ENCODE measurements at regions not wholly inside any gene's neighbourhood (a gene's known extent, or its start where the extent isn't known, plus 50 kb on each side); places are given as distances from the start of the nearest gene placed in this dataset.

- H3F3A ChIP-seq (ENCODE audit: low read length, unreplicated experiment) = peaks cover 25% of the 10 kb centered on the region
- POLR2A ChIA-PET (ENCODE audit: unreplicated experiment) = interaction anchor here (0.5 kb wide), 1 partner anchor 145 kb away, joined by 3 read pairs; no protein-coding TSS in a partner anchor
- no peaks in the 10 kb centered on the region for H3K9me2 ChIP-seq (replicated peaks; ENCODE audit: low read length)
- intact Hi-C loops (cut with micrococcal nuclease) = no loop called here
- no peak overlapping the region for H3K4me3 ChIP-seq (ENCODE audit: low read length)
- H3K27me3 ChIP-seq (ENCODE audit: low read length) = no peaks in the 10 kb centered on the region
- DNase-seq (no peak), ATAC-seq (no peak)
- H3K9ac ChIP-seq (ENCODE audit: low read length) = peak overlapping the region; percentile 92; the same call in 1 of the 2 replicates
- peak overlapping the region; percentile 77; the same call in 1 of the 2 replicates for H3K4me2 ChIP-seq (ENCODE audit: low read length)
- H3K36me3 ChIP-seq (ENCODE audit: low read depth, low read length) = no peaks in the 10 kb centered on the region
- H3K9me3 ChIP-seq (ENCODE audit: low read length) = no peaks in the 10 kb centered on the region
- peaks cover 47% of the 10 kb centered on the region for H3K4me1 ChIP-seq (ENCODE audit: insufficient read depth, low read length)
- BruUV-seq (replicated peaks) = no TSS peak
- no peak overlapping the region for H2AFZ ChIP-seq (ENCODE audit: low read length)
- TF ChIP-seq EZH2 (IDR thresholded peaks at IDR 0.05; ENCODE audit: low read length, unreplicated experiment) = no peak
- no peak for TF ChIP-seq CTCF (conservative IDR thresholded peaks at IDR 0.05; ENCODE audit: low read depth, low read length)
- TF ChIP-seq EZH2phosphoT487 (IDR thresholded peaks at IDR 0.05; ENCODE audit: borderline replicate concordance, low read length) = no peak
- H4K20me1 ChIP-seq (ENCODE audit: low read length) = no peaks in the 10 kb centered on the region
- CTCF ChIA-PET = no interaction called here
- peak overlapping the region; percentile 97 for H3K27ac ChIP-seq (ENCODE audit: low read length)
- H3K79me2 ChIP-seq (ENCODE audit: low read length) = peaks cover 6% of the 10 kb centered on the region; the same call in 1 of the 2 replicates
Observed at GRCh38 chr5:14040542-14040941, 96.1 kb upstream of the DNAH5 start.

- TF ChIP-seq EZH2 (IDR thresholded peaks at IDR 0.05; ENCODE audit: low read length, unreplicated experiment) (no peak), EZH2phosphoT487 (IDR thresholded peaks at IDR 0.05; ENCODE audit: borderline replicate concordance, low read length) (no peak), CTCF (conservative IDR thresholded peaks at IDR 0.05; ENCODE audit: low read depth, low read length) (no peak)
- no TSS peak for BruUV-seq (replicated peaks)
- Histone ChIP-seq H4K20me1 (ENCODE audit: low read length) (no peaks in the 10 kb centered on the region), H3K4me3 (ENCODE audit: low read length) (peak overlapping the region; percentile 53), H3K4me2 (ENCODE audit: low read length) (peak overlapping the region; percentile 77), H3F3A (ENCODE audit: low read length, unreplicated experiment) (peaks cover 35% of the 10 kb centered on the region), H3K9me3 (ENCODE audit: low read length) (no peaks in the 10 kb centered on the region), H3K27me3 (ENCODE audit: low read length) (no peaks in the 10 kb centered on the region), H2AFZ (ENCODE audit: low read length) (no peak overlapping the region), H3K4me1 (ENCODE audit: insufficient read depth, low read length) (peaks cover 56% of the 10 kb centered on the region), H3K27ac (ENCODE audit: low read length) (peak overlapping the region; percentile 97), H3K36me3 (ENCODE audit: low read depth, low read length) (no peaks in the 10 kb centered on the region), H3K79me2 (ENCODE audit: low read length) (peaks cover 9% of the 10 kb centered on the region), H3K9me2 (replicated peaks; ENCODE audit: low read length) (no peaks in the 10 kb centered on the region), H3K9ac (ENCODE audit: low read length) (peak overlapping the region; percentile 92)
- DNase-seq = peak; percentile 99
- intact Hi-C loops (cut with micrococcal nuclease) = loop anchor here (1.0 to 2.0 kb wide), 3 partner anchors 69 to 151 kb away; partner anchors contain the start of gene TRIO
- ChIA-PET POLR2A (ENCODE audit: unreplicated experiment) (interaction anchor here (0.7 to 2.6 kb wide), 2 partner anchors 30 to 39 kb away, joined by 6 to 16 read pairs; no protein-coding TSS in a partner anchor), CTCF (no interaction called here)
- ATAC-seq = peak; percentile 44
Observed at GRCh38 chr5:14039576-14039975, 95.1 kb upstream of the DNAH5 start.

- peaks cover 61% of the 10 kb centered on the region for H3K4me1 ChIP-seq (ENCODE audit: insufficient read depth, low read length)
- intact Hi-C loops (cut with micrococcal nuclease) = loop anchor here (1.0 to 2.0 kb wide), 3 partner anchors 70 to 151 kb away; partner anchors contain the start of gene TRIO
- H4K20me1 ChIP-seq (ENCODE audit: low read length) = no peaks in the 10 kb centered on the region
- BruUV-seq (replicated peaks) = TSS peak; percentile 90
- ChIA-PET POLR2A (ENCODE audit: unreplicated experiment) (interaction anchor here (2.6 kb wide), 1 partner anchor 30 kb away, joined by 16 read pairs; no protein-coding TSS in a partner anchor), CTCF (no interaction called here)
- no peaks in the 10 kb centered on the region for H3K9me2 ChIP-seq (replicated peaks; ENCODE audit: low read length)
- H3K4me3 ChIP-seq (ENCODE audit: low read length) = peak overlapping the region; percentile 53
- peak; percentile 94 for DNase-seq
- H3K79me2 ChIP-seq (ENCODE audit: low read length) = peaks cover 14% of the 10 kb centered on the region
- peak; percentile 29 for ATAC-seq
- peak overlapping the region; percentile 97 for H3K27ac ChIP-seq (ENCODE audit: low read length)
- peak overlapping the region; percentile 92 for H3K9ac ChIP-seq (ENCODE audit: low read length)
- H3F3A ChIP-seq (ENCODE audit: low read length, unreplicated experiment) = peaks cover 36% of the 10 kb centered on the region
- TF ChIP-seq EZH2phosphoT487 (IDR thresholded peaks at IDR 0.05; ENCODE audit: borderline replicate concordance, low read length) (no peak), CTCF (conservative IDR thresholded peaks at IDR 0.05; ENCODE audit: low read depth, low read length) (no peak), EZH2 (IDR thresholded peaks at IDR 0.05; ENCODE audit: low read length, unreplicated experiment) (no peak)
- no peaks in the 10 kb centered on the region for H3K36me3 ChIP-seq (ENCODE audit: low read depth, low read length)
- no peaks in the 10 kb centered on the region for H3K9me3 ChIP-seq (ENCODE audit: low read length)
- no peak overlapping the region for H2AFZ ChIP-seq (ENCODE audit: low read length)
- H3K4me2 ChIP-seq (ENCODE audit: low read length) = peak overlapping the region; percentile 77
- H3K27me3 ChIP-seq (ENCODE audit: low read length) = no peaks in the 10 kb centered on the region
Observed at GRCh38 chr5:14039063-14039462, 94.6 kb upstream of the DNAH5 start.

Data from PC-3 (cell line).